Coronary artery (tissue), 2 donors: ENCODE measurements at regions not wholly inside any gene's neighbourhood (a gene's known extent, or its start where the extent isn't known, plus 50 kb on each side); places are given as distances from the start of the nearest gene placed in this dataset.

Experiments used
- DNase-seq: peaks from one replicate; pipeline ENCODE4 v3.0.0-alpha.2; 2017; ENCODE audit warnings: low spot score
- H3K27ac ChIP-seq, 2 donors: fragments of 200-600 bp; sonication (generic); one replicate each; pipeline ENCODE4 v1.5.1; 2016 to 2019
- H3K4me3 ChIP-seq: fragments of 200-600 bp; sonication (generic); 2 replicates; pipeline ENCODE4 v1.5.1; 2016; ENCODE audit warnings: mild to moderate bottlenecking, moderate library complexity
- TF ChIP-seq, protein P1 (sequence below): fragments of 200-600 bp; sonication (generic); IDR thresholded peaks from one replicate; pipeline ENCODE4 v1.5.1; 2019; ENCODE audit warnings: antibody characterized with exemption

GRCh38 chr10:20369863-20370736 lies 527.0 kb downstream of the NEBL start:
- no peak overlapping the region for H3K4me3 ChIP-seq
- DNase-seq, result no peak
- TF ChIP-seq, protein P1, sequence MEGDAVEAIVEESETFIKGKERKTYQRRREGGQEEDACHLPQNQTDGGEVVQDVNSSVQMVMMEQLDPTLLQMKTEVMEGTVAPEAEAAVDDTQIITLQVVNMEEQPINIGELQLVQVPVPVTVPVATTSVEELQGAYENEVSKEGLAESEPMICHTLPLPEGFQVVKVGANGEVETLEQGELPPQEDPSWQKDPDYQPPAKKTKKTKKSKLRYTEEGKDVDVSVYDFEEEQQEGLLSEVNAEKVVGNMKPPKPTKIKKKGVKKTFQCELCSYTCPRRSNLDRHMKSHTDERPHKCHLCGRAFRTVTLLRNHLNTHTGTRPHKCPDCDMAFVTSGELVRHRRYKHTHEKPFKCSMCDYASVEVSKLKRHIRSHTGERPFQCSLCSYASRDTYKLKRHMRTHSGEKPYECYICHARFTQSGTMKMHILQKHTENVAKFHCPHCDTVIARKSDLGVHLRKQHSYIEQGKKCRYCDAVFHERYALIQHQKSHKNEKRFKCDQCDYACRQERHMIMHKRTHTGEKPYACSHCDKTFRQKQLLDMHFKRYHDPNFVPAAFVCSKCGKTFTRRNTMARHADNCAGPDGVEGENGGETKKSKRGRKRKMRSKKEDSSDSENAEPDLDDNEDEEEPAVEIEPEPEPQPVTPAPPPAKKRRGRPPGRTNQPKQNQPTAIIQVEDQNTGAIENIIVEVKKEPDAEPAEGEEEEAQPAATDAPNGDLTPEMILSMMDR, result no peak

GRCh38 chr10:20363684-20364083 lies 533.4 kb downstream of the NEBL start:
- Histone ChIP-seq H3K4me3 (no peak overlapping the region), H3K27ac (no peak overlapping the region)
- no peak for DNase-seq
- TF ChIP-seq, protein P1, result no peak

More at GRCh38 chr10:20369863-20370736, 527.0 kb downstream of the NEBL start:
- H3K27ac ChIP-seq, result no peak overlapping the region

DNA sequence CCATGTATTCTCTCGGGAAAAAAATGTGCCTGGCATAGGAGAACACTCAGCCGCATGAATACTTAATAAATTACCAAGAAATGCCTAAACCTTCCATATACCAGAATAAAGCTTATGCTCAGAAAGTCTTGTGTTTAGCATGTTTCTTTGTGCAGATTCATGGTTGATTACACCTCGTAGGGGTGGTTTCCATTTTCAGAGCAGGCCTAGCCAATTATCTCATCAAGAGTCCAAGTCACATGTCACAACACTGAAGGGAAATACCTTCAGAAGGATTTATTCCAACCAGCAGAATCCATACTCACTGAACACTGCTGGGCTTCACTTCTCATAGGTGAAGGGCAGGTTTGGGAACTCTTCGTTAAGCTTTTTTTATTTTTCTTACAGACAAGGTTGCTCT lies 539.7 kb downstream of the PLXDC2 start:
- no peak overlapping the region for H3K27ac ChIP-seq
- H3K4me3 ChIP-seq, result no peak overlapping the region
- DNase-seq, result no peak
- TF ChIP-seq, protein P1, result no peak

DNA sequence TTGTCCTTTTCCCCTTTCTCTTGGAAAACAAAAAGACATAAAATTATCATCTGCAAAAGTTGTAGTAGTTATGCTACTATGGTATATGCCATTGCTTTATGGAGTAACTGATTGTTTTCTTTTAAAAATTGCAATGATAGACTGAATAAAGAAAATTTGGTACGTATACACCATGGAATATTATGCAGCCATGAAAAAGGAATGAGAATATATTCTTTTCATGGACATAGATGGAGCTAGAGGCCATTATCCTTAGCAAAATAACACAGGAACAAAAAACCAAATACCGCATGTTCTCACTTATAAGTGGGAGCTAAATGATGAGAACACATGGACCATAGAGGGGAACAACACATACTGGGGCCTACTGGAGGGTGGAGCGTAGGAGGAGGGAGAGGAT lies 538.8 kb downstream of the PLXDC2 start:
- Histone ChIP-seq H3K27ac (no peak overlapping the region), H3K4me3 (no peak overlapping the region)
- TF ChIP-seq, protein P1, result no peak
- no peak for DNase-seq

DNA sequence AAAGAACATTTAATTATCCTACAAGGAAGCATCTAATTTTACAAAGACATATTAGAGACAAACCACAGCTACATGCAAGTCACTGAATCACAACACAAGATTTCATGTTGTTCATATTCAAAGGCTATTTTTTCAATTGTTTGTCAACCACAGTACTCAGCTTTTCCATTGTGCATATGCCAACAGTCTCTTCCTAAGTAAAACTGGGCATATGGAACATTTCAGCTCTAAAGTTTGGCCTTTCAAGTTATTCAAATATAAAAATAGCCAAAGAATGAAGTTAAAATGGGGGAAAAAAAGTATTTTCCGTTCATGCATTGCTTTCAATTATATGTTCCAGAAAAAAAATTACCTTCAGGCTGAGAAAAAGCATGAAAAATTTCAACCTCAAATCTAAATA lies 537.9 kb downstream of the PLXDC2 start:
- DNase-seq, result no peak
- TF ChIP-seq, protein P1, result no peak
- H3K4me3 ChIP-seq, result no peak overlapping the region
- H3K27ac ChIP-seq, result no peak overlapping the region

GRCh38 chr10:20350509-20350908 lies 534.3 kb downstream of the PLXDC2 start:
- DNase-seq, result no peak
- TF ChIP-seq, protein P1, result no peak
- Histone ChIP-seq H3K4me3 (no peak overlapping the region), H3K27ac (no peak overlapping the region)

DNA sequence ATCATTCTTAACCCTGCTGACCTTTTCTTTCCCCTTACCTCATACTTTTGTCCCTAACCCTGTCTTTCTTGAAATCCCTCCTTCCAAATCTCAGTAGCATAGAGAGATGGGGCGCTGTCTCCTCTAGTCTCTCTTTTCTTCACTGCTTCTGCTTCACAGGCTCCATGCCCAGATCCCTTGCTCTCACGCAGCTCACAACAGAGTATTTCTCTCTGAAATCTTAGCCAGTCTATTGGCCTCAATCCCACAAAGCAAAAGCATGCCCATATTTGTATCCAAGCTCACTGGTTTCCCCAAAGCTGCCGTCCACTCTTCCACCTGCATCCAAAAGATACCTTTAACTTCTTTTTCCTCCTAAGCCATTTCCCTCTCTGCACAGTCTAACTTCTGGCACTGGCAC lies 526.8 kb downstream of the PLXDC2 start:
- DNase-seq, result no peak
- TF ChIP-seq, protein P1, result no peak
- Histone ChIP-seq H3K27ac (no peak overlapping the region), H3K4me3 (no peak overlapping the region)
